Limb (tissue), 2 donors: ENCODE measurements at regions not wholly inside any gene's neighbourhood (a gene's known extent, or its start where the extent isn't known, plus 50 kb on each side); places are given as distances from the start of the nearest gene placed in this dataset.

ENCODE experiments used
- DNase-seq, 2 donors: peaks; one replicate each; pipeline ENCODE4 v3.0.0-alpha.2; 2016; ENCODE audit errors: extremely low spot score in 2 of 2

GRCh38 chr5:114038756-114039155 lies 323.1 kb upstream of the KCNN2 start:
- no peak for DNase-seq

GRCh38 chr5:114050087-114050486 lies 311.8 kb upstream of the KCNN2 start:
- DNase-seq, result no peak

- DNase-seq, result no peak
Measured at GRCh38 chr5:114053372-114053771, 308.5 kb upstream of the KCNN2 start.

GRCh38 chr5:114054594-114054993 lies 307.3 kb upstream of the KCNN2 start:
- DNase-seq, result no peak

- DNase-seq, result peak; percentile 88 to 89
Measured at GRCh38 chr5:114055318-114056184, 306.3 kb upstream of the KCNN2 start.

GRCh38 chr5:114056185-114056538 lies 305.7 kb upstream of the KCNN2 start:
- DNase-seq, result no peak

- no peak for DNase-seq
Measured at GRCh38 chr5:114060866-114061265, 301.0 kb upstream of the KCNN2 start.

GRCh38 chr5:114062932-114063867 lies 298.7 kb upstream of the KCNN2 start:
- peak in 1 of 2 donors; percentile 34 for DNase-seq

GRCh38 chr5:114065912-114066311 lies 296.0 kb upstream of the KCNN2 start:
- DNase-seq, result no peak

GRCh38 chr5:114070093-114070722 lies 291.7 kb upstream of the KCNN2 start:
- DNase-seq, result no peak

GRCh38 chr5:114089259-114089658 lies 272.6 kb upstream of the KCNN2 start:
- DNase-seq, result peak in 1 of 2 donors; percentile 2

GRCh38 chr5:114097570-114097969 lies 264.3 kb upstream of the KCNN2 start:
- DNase-seq, result no peak

- DNase-seq, result no peak
Measured at GRCh38 chr5:114099161-114099560, 262.7 kb upstream of the KCNN2 start.

- DNase-seq, result no peak
Measured at GRCh38 chr5:114101153-114101552, 260.7 kb upstream of the KCNN2 start.

GRCh38 chr5:114113604-114114003 lies 248.3 kb upstream of the KCNN2 start:
- no peak for DNase-seq

GRCh38 chr5:114116981-114117380 lies 244.9 kb upstream of the KCNN2 start:
- DNase-seq, result no peak

GRCh38 chr5:114118511-114118910 lies 243.4 kb upstream of the KCNN2 start:
- no peak for DNase-seq

- no peak for DNase-seq
Measured at GRCh38 chr5:114120166-114120565, 241.7 kb upstream of the KCNN2 start.

- DNase-seq, result no peak
Measured at GRCh38 chr5:114122852-114123251, 239.0 kb upstream of the KCNN2 start.

GRCh38 chr5:114123654-114124053 lies 238.2 kb upstream of the KCNN2 start:
- DNase-seq, result no peak

- no peak for DNase-seq
Measured at GRCh38 chr5:114146398-114146797, 215.5 kb upstream of the KCNN2 start.

GRCh38 chr5:114148253-114148652 lies 213.6 kb upstream of the KCNN2 start:
- DNase-seq, result no peak
